Naive B cell (primary cell): ENCODE measurements at regions not wholly inside any gene's neighbourhood (a gene's known extent, or its start where the extent isn't known, plus 50 kb on each side); places are given as distances from the start of the nearest gene placed in this dataset.

Source experiments
- ATAC-seq, 2 donors: fragments of 150-1000 bp; cut with Tn5 transposase; 2 replicates each; pipeline ENCODE4 v1.10.0; 2021; ENCODE audit warnings: low read depth in 2 of 2, mild to moderate bottlenecking in 2 of 2, moderate library complexity in 2 of 2
- DNase-seq: peaks from one replicate; pipeline ENCODE4 v3.0.0; 2022
- H3K27ac Mint-ChIP-seq, 6 donors: one replicate each; pipeline ENCODE4 v1.8.0; 2020 to 2022; ENCODE audit warnings: mild to moderate bottlenecking in 6 of 6, mixed read lengths in 6 of 6, moderate library complexity in 5 of 6, inconsistent platforms in 2 of 6
- H3K27me3 Mint-ChIP-seq, 3 donors: one replicate each; pipeline ENCODE4 v1.8.0; 2021 to 2022; ENCODE audit warnings: mixed read lengths in 3 of 3, mild to moderate bottlenecking in 1 of 3
- H3K36me3 Mint-ChIP-seq, 2 donors: one replicate each; pipeline ENCODE4 v1.8.0; 2020 to 2022; ENCODE audit warnings: mixed read lengths in 2 of 2, inconsistent platforms in 1 of 2, mild to moderate bottlenecking in 1 of 2
- H3K4me1 Mint-ChIP-seq, 3 donors: one replicate each; pipeline ENCODE4 v1.8.0; 2020 to 2022; ENCODE audit warnings: mixed read lengths in 3 of 3, inconsistent platforms in 1 of 3, mild to moderate bottlenecking in 1 of 3, moderate library complexity in 1 of 3
- H3K4me3 Mint-ChIP-seq, 8 donors: one replicate each; pipeline ENCODE4 v1.8.0; 2020 to 2022; ENCODE audit warnings: mild to moderate bottlenecking in 8 of 8, mixed read lengths in 8 of 8, moderate library complexity in 8 of 8, inconsistent platforms in 2 of 8
- H3K9me3 Mint-ChIP-seq, 7 donors: one replicate each; pipeline ENCODE4 v1.8.0; 2020 to 2022; ENCODE audit warnings: mixed read lengths in 7 of 7, mild to moderate bottlenecking in 5 of 7, inconsistent platforms in 2 of 7, moderate library complexity in 1 of 7

DNA sequence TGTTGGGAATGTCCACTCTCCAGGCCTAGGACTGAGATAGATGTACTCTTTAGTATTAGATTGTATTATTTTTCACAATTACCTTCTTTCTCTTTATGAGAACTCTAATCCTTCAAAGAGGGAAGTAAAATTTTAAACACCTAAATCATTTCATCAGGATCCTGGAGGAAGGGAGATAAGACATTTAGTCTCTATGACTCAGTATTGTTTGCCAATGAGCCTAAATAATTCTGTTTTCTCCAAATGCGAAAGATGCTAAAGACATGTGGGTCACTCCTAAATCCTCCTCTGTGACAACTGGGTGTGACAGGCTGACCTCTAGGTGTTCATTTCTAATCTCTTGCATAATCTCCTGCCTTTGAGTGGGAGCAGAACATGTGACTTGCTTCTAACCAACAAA lies 1736.6 kb upstream of the MIR17HG start:
- Mint-ChIP-seq H3K4me3 (no peak overlapping the region), H3K4me1 (no peaks in the 10 kb centered on the region), H3K36me3 (no peaks in the 10 kb centered on the region), H3K9me3 (peaks cover 0 to 28% (median 9%) of the 10 kb centered on the region in 7 donors), H3K27ac (no peak overlapping the region), H3K27me3 (no peaks in the 10 kb centered on the region)
- DNase-seq (no peak), ATAC-seq (no peak)

DNA sequence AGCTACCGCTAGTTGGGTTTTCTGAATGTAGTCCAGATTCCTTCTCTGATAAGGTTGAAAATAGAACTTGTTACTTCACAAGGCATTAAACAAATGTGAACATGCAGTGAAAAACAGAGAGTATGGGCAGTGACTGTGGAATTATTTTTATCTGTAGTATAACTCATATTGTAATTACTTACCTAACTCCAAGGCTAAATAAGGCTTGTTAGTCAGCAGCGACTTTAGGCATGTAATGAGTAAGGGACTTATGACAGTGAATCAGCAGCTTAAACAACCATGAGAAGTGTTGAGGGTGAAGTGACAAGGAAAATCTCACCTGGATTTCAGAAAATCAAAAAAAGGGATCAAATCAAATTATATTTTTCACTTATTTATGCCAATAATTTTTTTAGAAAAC lies 1719.5 kb upstream of the MIR17HG start:
- H3K4me3 Mint-ChIP-seq = no peak overlapping the region
- no peak for ATAC-seq
- no peaks in the 10 kb centered on the region for H3K36me3 Mint-ChIP-seq
- peaks cover 0 to 13% (median 1%) of the 10 kb centered on the region in 7 donors for H3K9me3 Mint-ChIP-seq
- DNase-seq = no peak
- H3K27ac Mint-ChIP-seq = no peak overlapping the region
- H3K4me1 Mint-ChIP-seq = no peaks in the 10 kb centered on the region
- no peaks in the 10 kb centered on the region for H3K27me3 Mint-ChIP-seq

DNA sequence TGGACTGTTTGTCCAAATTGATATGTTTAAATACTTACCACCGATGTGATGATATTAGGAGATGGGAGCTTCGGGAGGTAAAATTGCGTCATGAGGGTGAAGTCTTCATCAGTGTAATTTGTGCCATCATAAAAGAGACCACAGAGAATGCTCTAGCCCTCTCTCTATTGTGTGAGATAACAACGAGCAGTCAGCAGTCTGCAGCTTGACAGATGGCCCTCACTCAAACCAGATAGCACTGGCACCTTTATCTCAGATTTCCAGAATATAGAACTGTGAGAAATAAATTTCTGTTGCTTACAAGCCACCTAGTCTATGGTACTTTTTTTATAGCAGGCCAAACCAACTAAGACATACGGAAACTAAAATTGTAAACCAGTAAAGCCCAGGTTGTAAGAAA lies 1718.9 kb upstream of the MIR17HG start:
- Mint-ChIP-seq H3K9me3 (peaks cover 0 to 13% (median 1%) of the 10 kb centered on the region in 7 donors), H3K4me3 (no peak overlapping the region), H3K4me1 (no peaks in the 10 kb centered on the region), H3K27me3 (no peaks in the 10 kb centered on the region), H3K27ac (no peak overlapping the region), H3K36me3 (no peaks in the 10 kb centered on the region)
- DNase-seq = no peak
- ATAC-seq = no peak

DNA sequence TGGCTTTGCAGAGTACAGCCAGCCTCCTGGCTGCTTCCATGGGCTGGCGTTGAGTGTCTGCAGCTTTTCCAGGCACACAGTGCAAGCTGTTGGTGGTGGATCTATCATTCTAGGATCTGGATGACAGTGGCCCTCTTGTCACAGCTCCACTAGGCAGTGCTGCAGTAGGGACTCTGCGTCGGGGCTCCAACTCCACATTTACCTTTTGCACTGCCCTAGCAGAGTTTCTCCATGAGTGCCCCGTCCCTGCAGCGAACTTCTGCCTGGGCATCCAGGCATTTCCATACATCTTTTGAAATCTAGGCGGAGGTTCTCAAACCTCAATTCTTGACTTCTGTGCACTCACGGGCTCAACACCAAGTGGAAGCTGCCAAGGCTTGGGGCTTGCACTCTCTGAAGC lies 1697.3 kb upstream of the MIR17HG start:
- Mint-ChIP-seq H3K4me1 (no peaks in the 10 kb centered on the region), H3K27me3 (no peaks in the 10 kb centered on the region), H3K36me3 (no peaks in the 10 kb centered on the region), H3K9me3 (peaks cover 5 to 30% (median 11%) of the 10 kb centered on the region in 7 donors), H3K4me3 (peak overlapping the region in 1 of 8 donors; percentile 15), H3K27ac (no peak overlapping the region)
- ATAC-seq (no peak), DNase-seq (no peak)

DNA sequence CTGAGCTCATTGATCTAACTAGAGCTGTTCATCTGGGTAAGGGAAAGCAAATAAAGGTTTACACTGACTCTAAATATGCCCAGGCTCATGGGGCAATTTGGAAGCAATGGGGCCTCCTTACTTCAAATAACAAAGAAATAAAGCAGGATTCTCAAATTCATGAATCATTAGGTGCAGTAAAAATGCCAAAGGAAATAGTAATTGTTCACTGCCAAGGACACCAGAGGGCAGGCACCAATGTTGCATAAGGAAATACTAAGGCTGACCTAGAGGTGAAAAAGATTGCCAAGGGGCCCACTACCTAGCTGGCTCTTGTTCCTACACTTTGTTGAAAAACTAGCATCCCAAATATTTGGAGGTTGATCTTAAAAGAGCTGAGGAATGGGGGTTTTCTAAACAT lies 1686.7 kb upstream of the MIR17HG start:
- ATAC-seq (no peak), DNase-seq (no peak)
- H3K9me3 Mint-ChIP-seq = peaks cover 0 to 26% (median 7%) of the 10 kb centered on the region in 7 donors
- no peaks in the 10 kb centered on the region for H3K27me3 Mint-ChIP-seq
- H3K4me1 Mint-ChIP-seq = no peaks in the 10 kb centered on the region
- no peak overlapping the region for H3K27ac Mint-ChIP-seq
- H3K4me3 Mint-ChIP-seq = no peak overlapping the region
- no peaks in the 10 kb centered on the region for H3K36me3 Mint-ChIP-seq

DNA sequence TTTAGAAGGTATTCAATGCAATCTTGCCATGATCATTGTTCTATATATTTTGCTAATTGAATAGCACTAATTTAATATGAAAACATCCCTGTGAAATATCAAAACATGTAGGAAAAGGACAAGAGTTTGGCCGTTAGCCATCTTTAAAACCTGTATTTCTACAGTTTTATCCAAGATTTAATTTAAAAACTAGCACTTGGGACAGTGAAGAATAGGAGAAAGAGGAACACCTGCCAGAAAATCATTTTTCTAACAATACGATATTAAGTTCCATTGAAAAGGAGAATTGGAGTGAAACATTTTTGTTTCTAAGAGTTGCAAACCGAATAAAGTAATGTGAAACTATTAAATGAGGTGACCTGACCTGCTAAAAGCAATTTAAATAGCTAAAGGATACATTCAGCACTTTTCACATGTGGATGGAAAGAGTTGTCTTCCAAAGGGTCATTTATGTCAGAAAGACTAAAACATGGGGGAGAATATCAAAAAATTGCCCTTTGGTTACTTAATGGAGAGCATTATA lies 1673.6 kb upstream of the MIR17HG start:
- H3K4me1 Mint-ChIP-seq = no peaks in the 10 kb centered on the region
- no peak overlapping the region for H3K4me3 Mint-ChIP-seq
- ATAC-seq (no peak), DNase-seq (no peak)
- no peaks in the 10 kb centered on the region for H3K36me3 Mint-ChIP-seq
- H3K27ac Mint-ChIP-seq = no peak overlapping the region
- H3K9me3 Mint-ChIP-seq = peaks cover 0 to 9% (median 2%) of the 10 kb centered on the region in 7 donors
- H3K27me3 Mint-ChIP-seq = no peaks in the 10 kb centered on the region

DNA sequence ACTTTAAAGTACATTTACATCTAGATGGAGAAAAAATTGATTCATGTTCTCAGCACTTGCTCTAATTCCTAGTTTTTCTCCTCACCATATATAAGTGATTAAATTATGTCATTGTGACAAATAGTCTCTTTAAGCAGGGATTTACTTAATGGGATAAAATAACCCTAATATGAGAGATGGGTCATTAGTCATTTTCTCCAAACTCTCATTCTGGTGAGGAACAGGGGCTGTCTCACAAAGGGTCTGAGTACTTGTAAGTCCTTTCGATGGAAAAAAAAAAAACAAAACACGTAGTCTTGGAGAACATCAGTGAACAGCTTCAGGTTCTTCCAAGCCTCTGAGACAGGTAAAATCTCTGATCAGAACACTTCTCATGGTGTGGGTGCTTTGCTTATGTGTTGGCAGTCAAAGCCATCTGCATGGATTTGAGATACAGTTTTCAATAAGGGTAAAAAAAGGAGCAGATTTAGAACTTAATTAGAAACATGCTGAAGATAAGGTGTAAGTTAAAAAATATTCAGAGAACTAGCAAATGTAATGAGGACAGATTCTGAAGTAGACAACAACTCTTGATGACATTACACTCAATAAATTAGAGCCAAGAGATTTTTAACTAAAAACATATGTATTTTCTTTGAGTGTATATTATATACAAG lies 1668.9 kb upstream of the MIR17HG start:
- Mint-ChIP-seq H3K27ac (no peak overlapping the region), H3K4me3 (no peak overlapping the region), H3K9me3 (peaks cover 0 to 2% (median 0%) of the 10 kb centered on the region in 7 donors), H3K4me1 (no peaks in the 10 kb centered on the region), H3K27me3 (no peaks in the 10 kb centered on the region), H3K36me3 (no peaks in the 10 kb centered on the region)
- ATAC-seq = no peak
- DNase-seq = no peak

DNA sequence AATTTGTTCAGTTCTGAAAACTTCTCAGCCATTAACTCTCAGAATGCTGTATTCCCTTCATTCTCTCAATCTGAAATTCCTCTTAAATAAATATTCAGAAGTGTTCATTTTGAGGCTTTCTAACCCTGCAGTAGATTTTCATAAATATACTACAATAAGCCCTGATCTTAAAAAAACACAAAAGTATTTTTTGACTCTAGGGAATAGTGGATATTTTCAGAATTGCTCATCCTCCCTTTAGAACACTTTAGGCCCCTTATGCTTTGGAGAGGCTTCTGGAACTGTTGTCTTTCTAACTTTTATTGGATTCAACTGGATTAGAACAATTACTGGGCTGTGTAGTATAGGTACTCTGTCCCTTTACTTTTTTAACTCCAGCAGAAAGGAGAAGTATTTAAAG lies 1662.6 kb upstream of the MIR17HG start:
- no peak overlapping the region for H3K27ac Mint-ChIP-seq
- no peak for ATAC-seq
- peaks cover 0 to 5% (median 2%) of the 10 kb centered on the region in 7 donors for H3K9me3 Mint-ChIP-seq
- no peak for DNase-seq
- H3K27me3 Mint-ChIP-seq = no peaks in the 10 kb centered on the region
- H3K4me1 Mint-ChIP-seq = no peaks in the 10 kb centered on the region
- H3K4me3 Mint-ChIP-seq = no peak overlapping the region
- no peaks in the 10 kb centered on the region for H3K36me3 Mint-ChIP-seq

DNA sequence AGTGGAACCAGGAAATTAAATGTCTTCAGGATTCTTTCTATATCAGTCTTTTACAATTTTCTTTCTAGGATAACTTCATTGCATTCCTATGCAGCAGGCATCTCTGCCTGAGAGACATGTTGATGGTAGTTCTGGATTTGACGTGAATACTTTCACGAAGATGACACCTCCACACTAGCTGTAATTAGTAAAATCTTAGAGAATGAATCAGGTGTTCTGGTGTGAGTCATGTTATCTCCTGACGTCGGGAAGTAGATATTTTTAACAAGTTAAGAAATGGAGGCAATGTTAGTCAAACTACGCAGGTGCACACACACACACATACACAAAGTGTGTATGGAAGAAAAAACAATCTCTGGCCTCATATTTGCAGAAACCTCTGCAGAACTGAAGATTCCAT lies 1661.3 kb upstream of the MIR17HG start:
- no peaks in the 10 kb centered on the region for H3K4me1 Mint-ChIP-seq
- H3K27ac Mint-ChIP-seq = no peak overlapping the region
- H3K9me3 Mint-ChIP-seq = peaks cover 0 to 9% (median 0%) of the 10 kb centered on the region in 7 donors
- DNase-seq (no peak), ATAC-seq (no peak)
- H3K36me3 Mint-ChIP-seq = no peaks in the 10 kb centered on the region
- H3K4me3 Mint-ChIP-seq = no peak overlapping the region
- H3K27me3 Mint-ChIP-seq = no peaks in the 10 kb centered on the region

DNA sequence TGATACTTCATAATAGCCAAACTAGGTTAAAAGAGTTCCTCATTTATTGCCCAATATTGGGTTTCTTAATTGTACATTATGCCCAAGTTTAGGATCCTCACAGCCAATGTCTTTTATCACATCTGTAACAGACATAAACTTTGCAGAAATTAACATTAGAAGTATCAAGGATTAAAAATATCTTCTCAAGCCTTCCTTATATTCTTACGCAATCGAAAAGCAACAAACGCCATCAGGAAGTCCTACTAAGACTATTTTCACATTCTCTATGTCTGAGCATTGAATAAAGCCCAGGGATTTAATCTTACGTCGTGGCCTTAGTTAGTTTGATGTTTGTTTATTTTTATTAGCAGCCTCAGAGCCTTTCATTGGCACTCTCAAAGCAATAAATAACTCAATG lies 1660.4 kb upstream of the MIR17HG start:
- Mint-ChIP-seq H3K4me3 (no peak overlapping the region), H3K36me3 (no peaks in the 10 kb centered on the region), H3K4me1 (no peaks in the 10 kb centered on the region), H3K9me3 (peaks cover 0 to 9% (median 2%) of the 10 kb centered on the region in 7 donors), H3K27ac (no peak overlapping the region), H3K27me3 (no peaks in the 10 kb centered on the region)
- DNase-seq = no peak
- ATAC-seq = no peak

DNA sequence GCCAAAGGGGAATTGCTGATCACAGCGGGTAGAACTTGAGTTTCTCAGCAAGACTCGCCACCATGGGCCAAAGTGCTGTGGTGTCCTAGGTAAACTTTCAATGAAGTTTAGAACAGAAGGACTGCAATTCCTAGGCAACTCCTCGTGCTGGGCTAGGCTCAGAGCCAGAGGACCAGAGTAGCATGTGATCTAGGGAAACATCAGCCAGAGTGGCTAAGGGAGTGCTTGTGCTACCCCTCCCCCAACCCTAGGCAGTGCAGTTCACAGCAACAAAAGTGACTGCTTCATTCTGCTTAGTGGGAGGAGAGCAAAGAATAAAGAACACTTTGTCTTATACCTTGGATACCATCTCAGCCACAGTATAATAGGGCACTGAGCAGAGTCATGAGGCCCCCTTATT lies 1658.6 kb upstream of the MIR17HG start:
- Mint-ChIP-seq H3K4me1 (no peaks in the 10 kb centered on the region), H3K4me3 (no peak overlapping the region), H3K9me3 (peaks cover 0 to 9% (median 2%) of the 10 kb centered on the region in 7 donors), H3K27ac (no peak overlapping the region), H3K36me3 (no peaks in the 10 kb centered on the region), H3K27me3 (no peaks in the 10 kb centered on the region)
- DNase-seq (no peak), ATAC-seq (no peak)

DNA sequence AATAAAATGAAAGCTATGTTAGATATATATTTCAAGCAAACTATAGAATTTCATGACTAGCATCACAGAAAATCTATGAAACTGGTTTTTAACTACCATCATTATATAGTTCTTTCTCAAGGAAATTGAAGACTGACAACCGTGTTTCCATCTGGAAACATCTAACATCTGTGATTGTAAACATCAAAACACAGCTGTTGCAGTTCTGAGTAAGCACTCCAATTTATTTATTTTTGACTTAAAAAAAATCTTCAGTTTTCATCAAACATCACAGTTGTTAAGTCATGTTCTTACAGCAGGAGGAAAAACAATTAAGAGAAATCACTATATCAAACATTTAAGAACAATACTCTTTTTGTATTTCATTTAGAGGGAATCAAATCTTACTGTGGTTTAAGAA lies 1653.0 kb upstream of the MIR17HG start:
- H3K9me3 Mint-ChIP-seq = peaks cover 0 to 4% (median 0%) of the 10 kb centered on the region in 7 donors

DNA sequence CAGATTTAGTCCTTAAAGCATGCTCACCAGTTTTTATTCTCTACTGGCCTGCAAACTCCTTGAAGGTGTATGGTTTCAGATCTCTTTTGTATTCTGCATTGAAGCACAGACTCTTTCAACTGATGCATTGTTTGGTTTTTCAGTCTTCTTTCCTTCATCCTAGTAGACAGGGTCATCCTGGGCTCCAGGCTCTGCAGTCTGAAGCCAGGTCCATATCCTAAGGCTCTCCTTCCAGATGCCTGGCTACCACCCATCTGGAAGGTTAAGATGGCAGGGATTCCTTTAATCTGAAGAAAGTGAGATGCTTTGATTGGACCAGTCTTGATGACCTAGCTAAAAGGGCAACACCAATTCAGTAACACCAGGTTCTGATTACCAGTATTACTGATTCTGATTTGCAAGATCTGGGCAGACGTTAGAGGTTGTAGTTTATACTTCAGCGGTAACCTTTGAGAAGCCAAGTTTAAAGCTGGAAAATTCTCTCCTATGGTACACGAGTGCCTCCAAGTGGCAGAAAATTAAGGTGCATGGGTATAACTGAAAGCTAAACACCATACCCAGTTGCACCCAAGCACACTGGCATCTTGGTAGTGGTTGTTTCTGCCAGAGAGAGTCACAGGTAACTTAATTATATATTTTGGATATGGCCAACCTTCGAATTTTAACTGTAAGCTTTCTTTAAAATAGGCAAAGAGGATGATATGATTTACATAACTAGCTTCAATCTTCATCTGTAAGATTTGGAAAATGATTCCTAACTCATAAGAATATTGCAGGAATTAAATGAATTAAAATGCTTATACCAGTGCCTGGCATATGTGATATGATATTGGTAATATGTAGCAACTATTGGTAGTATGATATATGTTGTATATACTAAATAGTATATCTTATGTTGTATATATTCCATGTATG lies 1651.9 kb upstream of the MIR17HG start:
- DNase-seq (no peak), ATAC-seq (no peak)
- H3K27ac Mint-ChIP-seq = no peak overlapping the region
- no peak overlapping the region for H3K4me3 Mint-ChIP-seq
- H3K4me1 Mint-ChIP-seq = no peaks in the 10 kb centered on the region
- no peaks in the 10 kb centered on the region for H3K36me3 Mint-ChIP-seq
- H3K9me3 Mint-ChIP-seq = peaks cover 0 to 2% (median 0%) of the 10 kb centered on the region in 7 donors
- no peaks in the 10 kb centered on the region for H3K27me3 Mint-ChIP-seq

More for the DNA sequence above, 1653.0 kb upstream of the MIR17HG start:
- no peak overlapping the region for H3K27ac Mint-ChIP-seq
- H3K4me1 Mint-ChIP-seq = no peaks in the 10 kb centered on the region
- H3K27me3 Mint-ChIP-seq = no peaks in the 10 kb centered on the region
- H3K4me3 Mint-ChIP-seq = no peak overlapping the region
- DNase-seq (no peak), ATAC-seq (no peak)
- H3K36me3 Mint-ChIP-seq = no peaks in the 10 kb centered on the region

DNA sequence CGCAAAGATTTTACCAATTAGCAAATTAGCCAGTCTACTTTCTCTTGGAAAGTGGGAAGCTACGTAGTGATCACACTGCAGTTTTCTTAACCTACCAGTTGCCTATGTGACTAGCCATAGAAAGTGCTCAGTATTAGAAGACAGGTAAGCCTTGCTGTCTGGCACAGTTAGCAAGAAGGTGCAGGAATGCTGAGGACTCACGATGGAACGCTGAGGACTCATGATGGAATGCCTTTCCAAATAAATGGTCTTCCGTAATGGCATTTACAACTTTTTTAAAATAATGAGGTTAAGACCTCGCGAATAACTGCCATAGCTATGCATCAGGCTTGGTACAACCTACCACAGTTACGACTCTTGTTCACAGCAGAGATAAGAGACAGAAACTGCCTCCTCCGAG lies 1645.6 kb upstream of the MIR17HG start:
- DNase-seq (no peak), ATAC-seq (no peak)
- no peaks in the 10 kb centered on the region for H3K36me3 Mint-ChIP-seq
- H3K27me3 Mint-ChIP-seq = no peaks in the 10 kb centered on the region
- H3K27ac Mint-ChIP-seq = no peak overlapping the region
- peaks cover 0 to 5% (median 2%) of the 10 kb centered on the region in 7 donors for H3K9me3 Mint-ChIP-seq
- no peaks in the 10 kb centered on the region for H3K4me1 Mint-ChIP-seq
- H3K4me3 Mint-ChIP-seq = no peak overlapping the region
